SK-N-SH treated with all-trans-retinoic acid at 6 μM for 48 hours (cell line): ENCODE measurements at regions not wholly inside any gene's neighbourhood (a gene's known extent, or its start where the extent isn't known, plus 50 kb on each side); places are given as distances from the start of the nearest gene placed in this dataset.

ENCODE experiments used
- ATAC-seq: fragments of 200-7000 bp; cut with Tn5 transposase; 3 replicates; pipeline ENCODE4 v1.9.1; 2020; ENCODE audit warnings: mild to moderate bottlenecking, moderate library complexity
- ARNTL ChIP-seq: fragments of 450-650 bp; formaldehyde crosslinking; IDR thresholded peaks from 2 replicates; pipeline ENCODE4 v1.5.0; 2020; ENCODE audit warnings: low read depth, mild to moderate bottlenecking, moderate library complexity, borderline replicate concordance
- BACH2 ChIP-seq: fragments of 250-450 bp; sonication (Bioruptor Pico); IDR thresholded peaks from 2 replicates; pipeline ENCODE4 v1.9.0; 2021; ENCODE audit warnings: mild to moderate bottlenecking, borderline replicate concordance
- CSDC2 ChIP-seq: fragments of 250-450 bp; sonication (Bioruptor Pico); IDR thresholded peaks from 2 replicates; pipeline ENCODE4 v1.5.0; 2020; ENCODE audit warnings: mild to moderate bottlenecking, moderate library complexity
- CSRNP3 ChIP-seq: fragments of 250-450 bp; sonication (Bioruptor Pico); IDR thresholded peaks from 2 replicates; pipeline ENCODE4 v1.5.1; 2021; ENCODE audit warnings: mild to moderate bottlenecking, moderate library complexity
- ESRRG ChIP-seq: fragments of 250-450 bp; sonication (Bioruptor Pico); IDR thresholded peaks from 2 replicates; pipeline ENCODE4 v1.6.1; 2021; ENCODE audit warnings: mild to moderate bottlenecking
- GLIS3 ChIP-seq: fragments of 250-450 bp; sonication (Bioruptor Pico); IDR thresholded peaks from 2 replicates; pipeline ENCODE4 v1.5.0; 2020; ENCODE audit warnings: mild to moderate bottlenecking, moderate library complexity
- ISL1 ChIP-seq: fragments of 250-450 bp; sonication (Bioruptor Pico); IDR thresholded peaks from 2 replicates; pipeline ENCODE4 v2.1.2; 2022; ENCODE audit warnings: mild to moderate bottlenecking, moderate library complexity
- OSR1 ChIP-seq: fragments of 250-450 bp; sonication (Bioruptor Pico); IDR thresholded peaks from 2 replicates; pipeline ENCODE4 v1.8.0; 2022; ENCODE audit warnings: moderate library complexity, mild to moderate bottlenecking, inconsistent platforms
- PATZ1 ChIP-seq: fragments of 250-450 bp; sonication (Bioruptor Pico); IDR thresholded peaks from 2 replicates; pipeline ENCODE4 v1.8.0; 2020; ENCODE audit warnings: mild to moderate bottlenecking, moderate library complexity, borderline replicate concordance
- POU6F1 ChIP-seq: fragments of 250-450 bp; sonication (Bioruptor Pico); IDR thresholded peaks from 2 replicates; pipeline ENCODE4 v1.8.0; 2021; ENCODE audit warnings: low read depth, mild to moderate bottlenecking, moderate library complexity, borderline replicate concordance
- RARB ChIP-seq: fragments of 250-450 bp; sonication (Bioruptor Pico); IDR thresholded peaks from 2 replicates; pipeline ENCODE4 v1.8.0; 2021; ENCODE audit warnings: mild to moderate bottlenecking, moderate library complexity
- SNAI2 ChIP-seq: fragments of 250-450 bp; sonication (Bioruptor Pico); IDR thresholded peaks from 2 replicates; pipeline ENCODE4 v1.5.0; 2020; ENCODE audit warnings: mild to moderate bottlenecking, moderate library complexity
- TCF4 ChIP-seq: fragments of 250-450 bp; sonication (Bioruptor Pico); IDR thresholded peaks from 2 replicates; pipeline ENCODE4 v1.8.0; 2021; ENCODE audit warnings: mild to moderate bottlenecking, moderate library complexity, borderline replicate concordance
- TOX ChIP-seq: fragments of 250-450 bp; sonication (Bioruptor Pico); IDR thresholded peaks from 2 replicates; pipeline ENCODE4 v1.8.0; 2021; ENCODE audit warnings: mild to moderate bottlenecking, moderate library complexity, borderline replicate concordance
- TSHZ2 ChIP-seq: fragments of 250-450 bp; sonication (Bioruptor Pico); IDR thresholded peaks from 2 replicates; pipeline ENCODE4 v1.5.0; 2020; ENCODE audit warnings: mild to moderate bottlenecking, moderate library complexity
- ZFP3 ChIP-seq: fragments of 250-450 bp; sonication (Bioruptor Pico); IDR thresholded peaks from 2 replicates; pipeline ENCODE4 v1.5.0; 2020; ENCODE audit warnings: mild to moderate bottlenecking, moderate library complexity
- ZFP30 ChIP-seq: fragments of 450-650 bp; formaldehyde crosslinking; IDR thresholded peaks from 2 replicates; pipeline ENCODE4 v1.5.0; 2022; ENCODE audit warnings: mild to moderate bottlenecking, moderate library complexity
- ZNF565 ChIP-seq: fragments of 450-650 bp; formaldehyde crosslinking; conservative IDR thresholded peaks from 2 replicates; pipeline ENCODE4 v1.5.0; 2020; ENCODE audit warnings: low read depth, mild to moderate bottlenecking, moderate library complexity
- ZNF70 ChIP-seq: fragments of 450-650 bp; formaldehyde crosslinking; IDR thresholded peaks from 2 replicates; pipeline ENCODE4 v1.5.0; 2020; ENCODE audit warnings: mild to moderate bottlenecking, moderate library complexity
- ZNF8 ChIP-seq: fragments of 450-650 bp; formaldehyde crosslinking; IDR thresholded peaks from 2 replicates; pipeline ENCODE4 v1.5.0; 2020; ENCODE audit warnings: mild to moderate bottlenecking, moderate library complexity

- no peak for ATAC-seq
These were observed 398.4 kb downstream of the NUP35 start for GRCh38 chr2:183522489-183523266.

GRCh38 chr2:183530333-183530901 is 406.2 kb downstream of the NUP35 start:
- no peak for TF ChIP-seq CSDC2
- no peak for TF ChIP-seq ESRRG
- no peak for TF ChIP-seq POU6F1 (CRISPR knock-in tag)
- TF ChIP-seq ZNF70 (CRISPR knock-in tag) = no peak
- no peak for TF ChIP-seq CSRNP3
- TF ChIP-seq ISL1 (CRISPR knock-in tag) = no peak
- TF ChIP-seq TCF4 (CRISPR knock-in tag) = no peak
- no peak for TF ChIP-seq ZFP30 (CRISPR knock-in tag)
- TF ChIP-seq ARNTL (CRISPR knock-in tag) = no peak
- no peak for TF ChIP-seq BACH2 (CRISPR knock-in tag)
- no peak for TF ChIP-seq TSHZ2 (CRISPR knock-in tag)
- TF ChIP-seq TOX (CRISPR knock-in tag) = no peak
- no peak for TF ChIP-seq SNAI2 (CRISPR knock-in tag)
- TF ChIP-seq ZNF565 (CRISPR knock-in tag) = no peak
- TF ChIP-seq ZFP3 = no peak
- ATAC-seq = no peak

More at GRCh38 chr2:183522489-183523266, 398.4 kb downstream of the NUP35 start:
- TF ChIP-seq RARB (CRISPR knock-in tag) = no peak
- TF ChIP-seq ZNF8 (CRISPR knock-in tag) = no peak
- no peak for TF ChIP-seq SNAI2 (CRISPR knock-in tag)
- no peak for TF ChIP-seq POU6F1 (CRISPR knock-in tag)
- no peak for TF ChIP-seq PATZ1
- TF ChIP-seq OSR1 (CRISPR knock-in tag) = no peak
- TF ChIP-seq ZFP3 = no peak

- ATAC-seq = no peak
- TF ChIP-seq ZFP3 (no peak), PATZ1 (no peak), ESRRG (no peak), BACH2 (CRISPR knock-in tag) (no peak), GLIS3 (CRISPR knock-in tag) (no peak)
These were observed 408.3 kb downstream of the NUP35 start for GRCh38 chr2:183532514-183532913.
